HepG2 (cell line): ENCODE measurements at regions not wholly inside any gene's neighbourhood (a gene's known extent, or its start where the extent isn't known, plus 50 kb on each side); places are given as distances from the start of the nearest gene placed in this dataset.

ENCODE experiments used
- CEBPZ ChIP-seq: IDR thresholded peaks from 2 replicates; pipeline ENCODE4 v1.6.1; 2012; ENCODE audit warnings: low read length, improper control_type of control experiment
- EHMT2 ChIP-seq: fragments of 200-600 bp; sonication (generic); IDR thresholded peaks from 2 replicates; pipeline ENCODE4 v1.7.0; 2017; ENCODE audit warnings: antibody characterized with exemption, low read depth, low read length, borderline replicate concordance
- KDM1A ChIP-seq: IDR thresholded peaks from 2 replicates; pipeline ENCODE4 v1.6.1; 2016; ENCODE audit warnings: missing compliant biosample characterization
- REXO4 ChIP-seq: sonication (generic); formaldehyde crosslinking; IDR thresholded peaks from 2 replicates; pipeline ENCODE4 v1.8.0; 2022; ENCODE audit warnings: missing genetic modification reagents, mild to moderate bottlenecking, borderline replicate concordance
- SETDB1 ChIP-seq: sonication (generic); formaldehyde crosslinking; IDR thresholded peaks from 2 replicates; pipeline ENCODE4 v1.5.1; 2020; ENCODE audit warnings: missing genetic modification reagents, mild to moderate bottlenecking, borderline replicate concordance
- TCF7 ChIP-seq: sonication (generic); IDR thresholded peaks from 2 replicates; pipeline ENCODE4 v1.6.1; 2016; ENCODE audit warnings: antibody characterized with exemption, low read depth
- TCF7L2 ChIP-seq: IDR thresholded peaks from 2 replicates; pipeline ENCODE4 v1.6.1; 2011; ENCODE audit warnings: mild to moderate bottlenecking, low read depth, low read length, moderate library complexity
- ZBTB7A ChIP-seq: sonication (generic); formaldehyde crosslinking; IDR thresholded peaks from 2 replicates; pipeline ENCODE4 v1.8.0; 2022; ENCODE audit warnings: mild to moderate bottlenecking, missing genetic modification reagents
- ZNF496 ChIP-seq: sonication (generic); formaldehyde crosslinking; IDR thresholded peaks from 2 replicates; pipeline ENCODE4 v1.8.1; 2023; ENCODE audit warnings: mild to moderate bottlenecking, moderate library complexity, missing genetic modification reagents; ENCODE audit not compliant: insufficient replicate concordance
- ZNF513 ChIP-seq: sonication (generic); formaldehyde crosslinking; conservative IDR thresholded peaks from 2 replicates; pipeline ENCODE4 v1.5.0; 2020; ENCODE audit warnings: missing genetic modification reagents
- TF ChIP-seq, protein P1 (sequence below): sonication (generic); formaldehyde crosslinking; IDR thresholded peaks from 2 replicates; pipeline ENCODE4 v1.5.0; 2020; ENCODE audit warnings: mild to moderate bottlenecking, missing genetic modification reagents, moderate library complexity

DNA sequence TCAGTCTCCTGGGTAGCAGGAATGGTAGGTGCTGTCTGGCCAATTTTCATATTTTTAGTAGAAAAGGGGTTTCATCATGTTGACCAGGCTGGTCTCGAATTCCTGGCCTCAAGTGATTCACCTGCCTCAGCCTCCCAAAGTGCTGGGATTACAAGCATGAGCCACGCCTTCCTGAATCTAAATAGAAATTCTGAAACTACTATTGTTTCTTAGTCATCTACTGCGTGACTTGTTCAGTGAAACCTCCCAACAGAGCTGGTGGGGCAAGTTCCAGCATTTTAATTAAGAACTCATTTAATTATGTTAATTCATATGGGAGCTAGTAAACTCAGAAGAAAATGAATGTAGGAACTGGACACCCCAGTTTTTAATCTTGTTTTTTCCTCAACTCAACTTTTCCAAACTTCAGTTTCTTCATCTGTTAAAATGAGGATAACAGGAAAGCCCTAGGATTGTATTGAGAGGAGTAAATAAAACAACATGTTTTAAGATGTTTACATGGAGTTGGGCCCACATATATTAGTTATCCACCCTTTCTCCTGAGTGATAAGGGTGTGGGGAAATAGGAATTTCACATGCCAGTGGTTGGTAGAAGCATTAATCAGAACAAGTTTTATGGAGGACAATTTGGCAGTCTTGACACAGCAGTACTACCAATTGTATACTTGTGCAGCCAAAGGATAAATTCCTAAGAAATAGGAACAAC, 335.8 kb upstream of the E2F7 start:
- TF ChIP-seq ZNF513 (CRISPR knock-in tag): no peak
- TF ChIP-seq TCF7L2: no peak
- no peak for TF ChIP-seq KDM1A
- no peak for TF ChIP-seq SETDB1 (CRISPR knock-in tag)
- no peak for TF ChIP-seq REXO4 (CRISPR knock-in tag)
- TF ChIP-seq TCF7: no peak
- no peak for TF ChIP-seq CEBPZ
- TF ChIP-seq EHMT2: no peak
- TF ChIP-seq ZNF496 (CRISPR knock-in tag): no peak
- TF ChIP-seq, protein P1, sequence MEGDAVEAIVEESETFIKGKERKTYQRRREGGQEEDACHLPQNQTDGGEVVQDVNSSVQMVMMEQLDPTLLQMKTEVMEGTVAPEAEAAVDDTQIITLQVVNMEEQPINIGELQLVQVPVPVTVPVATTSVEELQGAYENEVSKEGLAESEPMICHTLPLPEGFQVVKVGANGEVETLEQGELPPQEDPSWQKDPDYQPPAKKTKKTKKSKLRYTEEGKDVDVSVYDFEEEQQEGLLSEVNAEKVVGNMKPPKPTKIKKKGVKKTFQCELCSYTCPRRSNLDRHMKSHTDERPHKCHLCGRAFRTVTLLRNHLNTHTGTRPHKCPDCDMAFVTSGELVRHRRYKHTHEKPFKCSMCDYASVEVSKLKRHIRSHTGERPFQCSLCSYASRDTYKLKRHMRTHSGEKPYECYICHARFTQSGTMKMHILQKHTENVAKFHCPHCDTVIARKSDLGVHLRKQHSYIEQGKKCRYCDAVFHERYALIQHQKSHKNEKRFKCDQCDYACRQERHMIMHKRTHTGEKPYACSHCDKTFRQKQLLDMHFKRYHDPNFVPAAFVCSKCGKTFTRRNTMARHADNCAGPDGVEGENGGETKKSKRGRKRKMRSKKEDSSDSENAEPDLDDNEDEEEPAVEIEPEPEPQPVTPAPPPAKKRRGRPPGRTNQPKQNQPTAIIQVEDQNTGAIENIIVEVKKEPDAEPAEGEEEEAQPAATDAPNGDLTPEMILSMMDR (CRISPR knock-in tag): no peak
- no peak for TF ChIP-seq ZBTB7A (CRISPR knock-in tag)
